Spleen (tissue), 7 donors: ENCODE measurements at regions not wholly inside any gene's neighbourhood (a gene's known extent, or its start where the extent isn't known, plus 50 kb on each side); places are given as distances from the start of the nearest gene placed in this dataset.

Experiments
- POLR2A ChIP-seq, 3 donors: fragments of 450-650 bp; IDR thresholded peaks; one replicate each; pipeline ENCODE4 v1.5.1; 2017; ENCODE audit warnings: antibody characterized with exemption in 3 of 3, mild to moderate bottlenecking in 1 of 3
- POLR2AphosphoS5 ChIP-seq, 3 donors: sonication (generic); formaldehyde crosslinking; IDR thresholded peaks; one replicate each; pipeline ENCODE4 v1.5.1; 2017; ENCODE audit warnings: antibody characterized with exemption in 3 of 3
- TF ChIP-seq, protein P1 (sequence below), 11 experiments: fragments of 200-600 bp in 7 of 11; fragments of 450-650 bp in 4 of 11; sonication (generic) in 4 of 11; IDR thresholded peaks in 8 of 11; conservative IDR thresholded peaks in 3 of 11; 1 replicate in 7 of 11; 2 replicates in 4 of 11; pipeline versions ENCODE4 v1.4.0 to v1.8.0; 2016 to 2021; ENCODE audit warnings: antibody characterized with exemption in 11 of 11, inconsistent platforms in 4 of 11, mild to moderate bottlenecking in 1 of 11
- donor health status: DM: no; HTN: no; CAD: no; lungs with moderate emphysema.
- donor health status: DM: no; HTN: no; CAD: no.
- donor health status: DM: no; HTN: no; CAD: no.

DNA sequence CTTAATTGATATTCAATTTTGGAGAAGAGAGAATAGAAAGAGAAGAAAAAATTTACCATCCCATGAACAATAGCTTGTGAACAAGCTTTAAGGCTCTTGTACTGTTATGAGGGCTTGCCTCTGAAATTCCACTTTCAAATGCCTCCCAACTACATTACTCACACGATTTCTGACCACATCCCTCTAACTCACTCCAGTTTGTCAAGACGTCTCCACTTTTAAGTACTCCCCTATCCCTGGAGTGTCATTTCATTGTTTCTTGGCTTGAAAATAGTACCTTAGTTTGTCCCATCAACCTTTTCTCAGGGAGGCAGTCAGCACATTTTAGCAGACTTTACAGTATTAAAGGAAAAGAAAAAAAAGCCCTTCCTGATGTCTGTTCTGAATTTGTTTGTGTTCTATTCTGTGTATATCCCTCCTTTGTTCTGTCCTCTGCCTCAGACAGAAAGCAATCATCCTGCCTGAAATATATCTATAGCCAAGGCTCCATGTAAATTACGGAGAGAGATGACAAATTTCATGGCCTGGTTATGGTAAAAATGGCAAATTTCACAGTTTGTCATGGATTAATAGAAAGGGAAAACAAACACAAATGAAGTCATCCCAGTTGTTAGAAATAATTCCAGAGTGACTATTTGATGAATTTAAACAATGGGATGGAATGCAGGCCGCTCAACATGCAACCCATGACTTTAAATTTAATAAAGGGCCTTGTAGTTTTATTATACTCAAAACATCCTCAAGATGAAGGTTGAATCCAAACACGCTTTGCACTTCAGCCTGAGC, 228.8 kb downstream of the ETAA1 start:
- TF ChIP-seq, protein P1, sequence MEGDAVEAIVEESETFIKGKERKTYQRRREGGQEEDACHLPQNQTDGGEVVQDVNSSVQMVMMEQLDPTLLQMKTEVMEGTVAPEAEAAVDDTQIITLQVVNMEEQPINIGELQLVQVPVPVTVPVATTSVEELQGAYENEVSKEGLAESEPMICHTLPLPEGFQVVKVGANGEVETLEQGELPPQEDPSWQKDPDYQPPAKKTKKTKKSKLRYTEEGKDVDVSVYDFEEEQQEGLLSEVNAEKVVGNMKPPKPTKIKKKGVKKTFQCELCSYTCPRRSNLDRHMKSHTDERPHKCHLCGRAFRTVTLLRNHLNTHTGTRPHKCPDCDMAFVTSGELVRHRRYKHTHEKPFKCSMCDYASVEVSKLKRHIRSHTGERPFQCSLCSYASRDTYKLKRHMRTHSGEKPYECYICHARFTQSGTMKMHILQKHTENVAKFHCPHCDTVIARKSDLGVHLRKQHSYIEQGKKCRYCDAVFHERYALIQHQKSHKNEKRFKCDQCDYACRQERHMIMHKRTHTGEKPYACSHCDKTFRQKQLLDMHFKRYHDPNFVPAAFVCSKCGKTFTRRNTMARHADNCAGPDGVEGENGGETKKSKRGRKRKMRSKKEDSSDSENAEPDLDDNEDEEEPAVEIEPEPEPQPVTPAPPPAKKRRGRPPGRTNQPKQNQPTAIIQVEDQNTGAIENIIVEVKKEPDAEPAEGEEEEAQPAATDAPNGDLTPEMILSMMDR (IDR thresholded peaks at IDR 0.05 in 8 of 11, conservative IDR thresholded peaks at IDR 0.05 in 3 of 11): no peak
- TF ChIP-seq POLR2AphosphoS5 (IDR thresholded peaks at IDR 0.05): no peak
- TF ChIP-seq POLR2A (IDR thresholded peaks at IDR 0.05): no peak
